ENCODE measurements at regions not wholly inside any gene's neighbourhood (a gene's known extent, or its start where the extent isn't known, plus 50 kb on each side); places are given as distances from the start of the nearest gene placed in this dataset.

- FAIRE-seq (no peak), DNase-seq (ENCODE audit: low read depth in 1 of 2, low spot score in 1 of 2) (no peak), ATAC-seq (no peak)
- H3K27ac ChIP-seq: no peak overlapping the region
- no peaks in the 10 kb centered on the region for H3K9me3 ChIP-seq
- POLR2A ChIA-PET: no interaction called here
- TF ChIP-seq RFX5 (IDR thresholded peaks at IDR 0.05) (no peak), BCL3 (IDR thresholded peaks at IDR 0.05) (no peak), REST (IDR thresholded peaks at IDR 0.05) (no peak), CBX2 (IDR thresholded peaks at IDR 0.05; ENCODE audit: borderline replicate concordance, low read depth) (no peak), ELK1 (IDR thresholded peaks at IDR 0.05; ENCODE audit: low read depth, low read length) (no peak), TFCP2L1 (CRISPR knock-in tag; IDR thresholded peaks at IDR 0.05) (no peak), PBX3 (IDR thresholded peaks at IDR 0.05) (no peak), USF2 (IDR thresholded peaks at IDR 0.05) (no peak), ZC3H11A (IDR thresholded peaks at IDR 0.05) (no peak), EHF (CRISPR knock-in tag; IDR thresholded peaks at IDR 0.05) (no peak), POLR2AphosphoS2 (conservative IDR thresholded peaks at IDR 0.05; ENCODE audit: low read length) (no peak), CTCF (IDR thresholded peaks at IDR 0.05) (no peak), HOXB5 (CRISPR knock-in tag; IDR thresholded peaks at IDR 0.05) (no peak), HEYL (CRISPR knock-in tag; IDR thresholded peaks at IDR 0.05) (no peak), MAFK (IDR thresholded peaks at IDR 0.05; ENCODE audit: partially characterized antibody) (no peak), NR3C1 (IDR thresholded peaks at IDR 0.05) (no peak), FOSB (CRISPR knock-in tag; IDR thresholded peaks at IDR 0.05) (no peak), NPAS2 (CRISPR knock-in tag; IDR thresholded peaks at IDR 0.05; ENCODE audit: borderline replicate concordance) (no peak), JUN (IDR thresholded peaks at IDR 0.05) (no peak)
- CTCF ChIA-PET: no interaction called here
- WGBS (ENCODE audit: missing lambda C conversion rate): 7% methylated on average over 4 of the region's 4 CpGs
- no peak overlapping the region for H3K4me3 ChIP-seq
- no peak overlapping the region for H3K4me2 ChIP-seq
- no peaks in the 10 kb centered on the region for H3K4me1 ChIP-seq
These were observed 1108.3 kb upstream of the KLHL29 start for GRCh38 chr2:22276696-22277095.
